ENCODE measurements at regions not wholly inside any gene's neighbourhood (a gene's known extent, or its start where the extent isn't known, plus 50 kb on each side); places are given as distances from the start of the nearest gene placed in this dataset.

GRCh38 chr7:131897790-131898165, 341.4 kb upstream of the PODXL start:
- DNase-seq (ENCODE audit: low read depth) = no peak

DNA sequence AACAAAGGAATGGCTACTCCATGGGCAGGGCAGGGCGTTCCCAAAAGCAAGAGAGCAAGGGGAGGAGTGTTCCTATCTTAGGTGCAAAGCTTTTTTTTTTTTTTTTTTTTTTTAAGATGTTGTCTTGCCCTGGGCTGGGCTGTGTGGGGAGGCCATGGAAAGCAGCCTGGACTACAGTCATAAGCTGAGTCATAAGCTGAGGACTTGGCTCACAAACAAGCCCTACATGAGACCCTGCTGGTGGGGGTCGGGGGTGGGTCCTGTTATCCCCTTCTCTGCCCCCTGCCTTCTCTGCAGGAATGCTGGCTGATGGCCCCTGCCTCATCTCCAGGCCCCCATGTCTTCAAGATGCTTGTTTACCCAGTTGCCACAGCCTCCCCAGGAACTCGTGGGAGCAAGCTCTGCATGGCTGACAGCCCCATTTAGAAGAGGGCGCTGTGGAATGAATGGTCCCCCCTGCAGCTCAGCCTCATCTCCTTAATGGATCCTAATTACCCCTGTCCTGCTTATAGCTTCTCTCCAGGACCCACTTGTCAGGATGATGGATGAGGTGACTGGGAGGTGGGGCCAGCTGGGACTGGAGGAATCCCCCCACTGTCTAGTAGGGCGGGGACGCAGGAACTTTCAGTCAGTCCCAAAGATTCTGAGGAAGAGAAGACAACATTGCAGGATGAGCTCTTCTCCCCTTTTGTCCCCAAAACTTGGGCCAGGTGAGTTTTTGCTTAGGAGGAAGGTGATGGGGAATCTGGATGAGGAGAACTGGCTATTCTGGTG, 340.8 kb upstream of the PODXL start:
- no peak for DNase-seq (ENCODE audit: low read depth)

- DNase-seq (ENCODE audit: low read depth) = no peak
Observed at GRCh38 chr7:131896165-131896863, 339.9 kb upstream of the PODXL start.

DNA sequence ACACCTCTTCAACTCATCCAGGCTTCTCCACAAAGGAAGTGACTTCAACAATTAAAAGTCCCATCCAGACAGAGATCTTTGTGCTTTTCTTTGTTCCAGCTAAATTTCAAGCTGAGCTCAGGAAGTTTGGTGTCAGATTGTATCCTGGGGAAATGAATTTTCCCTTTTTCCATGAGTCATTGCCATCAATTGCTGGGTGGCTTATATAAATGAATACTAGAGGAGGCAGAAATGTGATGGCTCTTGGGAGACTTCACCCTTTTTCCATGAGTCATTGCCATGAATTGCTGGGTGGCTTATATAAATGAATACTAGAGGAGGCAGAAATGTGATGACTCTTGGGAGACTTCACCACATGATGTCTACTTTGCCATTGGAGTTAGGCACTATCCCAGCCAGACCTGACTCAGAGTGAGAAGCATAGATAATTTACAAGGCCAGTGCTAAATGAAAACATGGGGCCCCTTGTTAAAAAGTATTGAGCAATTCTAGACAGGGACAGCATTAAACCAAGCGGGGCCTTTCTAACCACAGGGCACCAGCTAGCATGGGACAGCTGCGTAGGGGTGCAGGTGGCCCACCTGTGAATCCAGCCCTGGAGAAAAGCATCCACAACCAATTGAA, 339.2 kb upstream of the PODXL start:
- no peak for DNase-seq (ENCODE audit: low read depth)

- no peak for DNase-seq (ENCODE audit: low read depth)
Observed at GRCh38 chr7:131893631-131894340, 337.4 kb upstream of the PODXL start.

- DNase-seq (ENCODE audit: low read depth) = no peak
Observed at GRCh38 chr7:131890176-131890575, 333.7 kb upstream of the PODXL start.

DNA sequence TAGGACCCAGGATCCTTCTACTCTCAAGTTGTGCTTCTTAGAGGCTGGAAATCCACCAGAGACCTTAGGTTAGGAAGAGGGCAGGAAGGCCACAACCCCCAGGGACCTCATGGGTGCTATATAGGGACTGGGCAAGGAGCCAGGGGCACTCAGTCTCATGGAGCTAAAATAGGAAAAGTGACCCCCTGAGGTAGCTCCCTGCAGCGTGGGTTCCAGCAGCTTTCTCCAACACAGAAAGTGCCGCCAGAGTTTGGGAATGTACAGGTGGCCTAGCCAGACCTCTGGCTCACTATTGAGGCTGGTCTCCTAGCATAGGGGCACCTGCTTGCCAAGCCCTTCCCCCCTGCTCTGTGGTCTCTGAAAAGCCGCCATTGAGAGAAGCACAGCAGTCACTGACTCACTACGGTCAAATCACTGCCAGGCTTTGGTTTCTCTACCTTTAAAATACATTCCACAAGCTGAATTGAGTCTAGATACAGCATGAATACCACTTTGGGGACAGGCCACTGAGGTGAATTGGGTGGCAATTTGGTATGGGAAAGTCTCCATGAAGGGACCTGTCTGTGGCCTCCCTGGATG, 333.2 kb upstream of the PODXL start:
- no peak for DNase-seq (ENCODE audit: low read depth)

GRCh38 chr7:131883769-131884168, 327.3 kb upstream of the PODXL start:
- DNase-seq (ENCODE audit: low read depth) = no peak

- no peak for DNase-seq (ENCODE audit: low read depth)
Observed at GRCh38 chr7:131883196-131883595, 326.8 kb upstream of the PODXL start.

- DNase-seq (ENCODE audit: low read depth) = no peak
Observed at GRCh38 chr7:131882321-131882720, 325.9 kb upstream of the PODXL start.

GRCh38 chr7:131880078-131880477, 323.6 kb upstream of the PODXL start:
- DNase-seq (ENCODE audit: low read depth) = no peak

DNA sequence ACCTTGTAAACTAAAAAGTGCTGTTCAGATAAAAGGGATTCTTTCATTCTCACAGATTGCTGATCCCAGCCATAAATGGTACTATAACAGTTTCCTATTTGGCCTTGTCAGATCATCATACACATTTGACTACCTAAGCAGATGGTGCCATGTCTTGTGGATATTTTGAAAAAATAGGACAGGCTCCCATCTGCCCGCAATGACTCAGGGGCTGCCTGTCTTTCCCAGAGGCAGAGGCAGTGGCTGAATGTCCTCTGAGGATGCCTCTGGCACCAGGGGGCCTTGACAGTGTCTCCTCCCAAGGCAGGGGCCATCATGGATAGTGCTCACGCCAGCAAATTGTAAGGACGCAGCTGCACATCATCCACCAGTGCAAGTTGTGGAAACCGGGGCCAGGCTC, 323.0 kb upstream of the PODXL start:
- no peak for DNase-seq (ENCODE audit: low read depth)

- no peak for DNase-seq (ENCODE audit: low read depth)
Observed at GRCh38 chr7:131878777-131879176, 322.3 kb upstream of the PODXL start.

DNA sequence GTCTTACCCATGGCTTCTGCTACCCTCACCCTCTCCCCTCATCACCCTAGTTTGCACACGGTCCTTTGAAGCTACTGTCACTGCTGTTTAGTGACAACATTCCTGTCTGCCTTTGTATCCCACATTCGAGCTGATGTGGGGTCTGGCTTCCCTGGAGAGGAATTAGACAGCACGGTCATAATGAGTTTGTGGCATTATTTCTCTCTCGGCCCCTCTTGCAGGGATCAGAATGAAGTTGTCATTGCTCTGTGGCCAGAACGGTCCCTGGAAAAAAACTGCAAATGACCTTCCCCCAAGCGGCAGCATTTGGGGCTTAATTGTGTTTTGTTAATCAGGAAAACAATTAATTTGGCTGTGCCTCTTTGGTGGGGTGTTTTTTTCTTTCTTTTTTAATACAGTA, 317.2 kb upstream of the PODXL start:
- DNase-seq (ENCODE audit: low read depth) = no peak

DNA sequence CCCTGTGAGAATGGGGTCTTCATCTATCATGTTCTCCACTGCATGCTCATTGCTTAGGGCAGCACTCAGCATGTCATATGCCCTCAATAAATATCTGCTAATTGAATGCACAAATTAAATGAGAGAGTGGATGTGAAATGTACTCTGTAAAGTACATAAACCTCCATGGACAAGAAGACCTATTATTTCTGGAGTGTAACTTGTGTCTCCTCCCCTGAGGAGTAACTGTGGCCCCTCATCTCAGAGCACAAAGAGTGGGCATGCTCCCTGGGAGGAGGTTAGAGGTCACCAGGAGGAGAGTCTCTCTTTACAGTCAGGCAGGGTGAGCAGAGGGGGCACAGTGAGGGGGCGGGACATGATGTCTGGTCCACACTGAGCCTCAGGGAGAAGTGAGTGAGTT, 313.6 kb upstream of the PODXL start:
- no peak for DNase-seq (ENCODE audit: low read depth)

DNA sequence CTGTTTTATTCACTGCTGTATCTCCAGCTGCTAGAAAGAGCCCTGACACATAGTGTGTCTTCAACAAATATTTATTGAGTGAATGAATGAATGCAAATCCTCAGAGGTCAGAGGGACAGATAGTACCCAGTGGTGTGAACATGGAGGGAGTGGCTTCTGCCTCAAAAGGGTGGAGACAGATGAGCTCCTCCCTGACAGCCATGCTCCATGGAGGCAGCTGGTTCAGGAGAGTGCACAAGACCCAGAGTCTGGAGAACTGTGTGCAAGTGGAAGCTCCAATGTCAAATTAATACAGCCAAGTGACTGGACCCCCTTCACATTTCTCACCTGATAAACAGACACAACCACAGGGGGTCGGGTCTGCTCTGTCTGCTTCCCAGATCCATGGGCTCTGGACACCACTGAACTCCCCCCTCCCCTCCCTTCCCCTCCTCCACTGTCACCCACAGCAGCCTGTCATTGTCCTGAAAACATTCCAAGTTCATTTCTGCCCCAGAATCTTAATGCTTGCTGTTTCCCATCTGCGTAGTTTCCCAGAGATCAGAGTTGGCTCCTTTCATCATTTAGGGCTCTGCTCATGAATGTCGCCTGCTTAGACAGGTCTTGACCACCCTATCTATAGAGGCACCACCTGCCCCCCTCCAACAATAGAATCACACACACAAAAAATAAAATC, 312.9 kb upstream of the PODXL start:
- DNase-seq (ENCODE audit: low read depth) = no peak

- no peak for DNase-seq (ENCODE audit: low read depth)
Observed at GRCh38 chr7:131867461-131867860, 311.0 kb upstream of the PODXL start.

DNA sequence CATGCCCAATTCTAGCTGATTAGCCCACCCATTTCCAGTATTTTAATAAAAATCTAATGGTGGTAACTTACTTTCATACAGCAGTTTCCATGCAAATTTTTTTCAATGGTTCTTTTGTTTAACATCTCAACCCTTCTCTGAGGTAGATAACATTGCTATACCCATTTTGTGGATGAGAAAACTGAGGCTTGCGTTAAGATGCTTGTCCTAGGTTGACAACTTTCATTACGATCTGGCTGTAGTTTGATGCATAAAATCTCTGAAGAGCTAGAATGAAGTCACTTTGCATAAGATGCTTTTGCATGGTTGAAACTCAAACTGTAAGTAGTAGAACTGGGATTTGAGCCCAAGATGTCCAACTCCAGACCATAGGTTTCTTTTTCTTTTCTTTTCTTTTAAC, 309.5 kb upstream of the PODXL start:
- DNase-seq (ENCODE audit: low read depth) = no peak

DNA sequence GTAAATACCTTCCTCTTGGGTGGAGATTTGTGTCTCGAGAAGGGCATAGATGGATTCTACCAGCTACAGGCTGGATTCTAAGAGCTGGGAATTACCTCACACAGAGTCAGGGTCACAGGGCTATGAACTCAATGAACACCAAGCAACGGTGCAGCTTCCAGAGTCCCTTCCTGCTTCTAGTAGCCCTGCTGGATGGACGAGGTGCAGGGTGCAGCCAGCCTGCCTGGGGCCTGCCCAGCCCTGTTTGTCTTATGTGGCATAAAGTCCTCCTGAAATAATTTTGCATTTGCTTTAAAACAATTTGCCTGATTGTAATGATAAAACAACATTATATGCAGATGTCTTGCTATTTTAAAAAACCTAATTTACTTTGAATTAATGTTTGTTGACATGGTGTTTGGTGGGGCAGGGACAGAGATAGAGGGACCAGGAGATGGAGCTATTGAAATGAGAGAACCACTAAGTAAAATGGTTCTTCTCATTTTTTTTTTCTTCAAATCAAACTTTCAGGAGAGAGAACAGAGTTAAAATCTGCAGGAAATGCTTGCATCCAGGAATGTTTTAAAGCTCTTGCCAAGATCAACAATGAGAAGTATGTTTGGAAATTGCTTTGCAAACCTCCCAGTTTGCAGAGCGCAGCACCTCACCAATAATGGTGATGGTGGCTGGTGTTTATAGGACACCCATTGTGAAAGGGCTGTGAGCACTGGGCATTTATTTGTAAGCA, 305.4 kb upstream of the PODXL start:
- DNase-seq (ENCODE audit: low read depth) = no peak

DNA sequence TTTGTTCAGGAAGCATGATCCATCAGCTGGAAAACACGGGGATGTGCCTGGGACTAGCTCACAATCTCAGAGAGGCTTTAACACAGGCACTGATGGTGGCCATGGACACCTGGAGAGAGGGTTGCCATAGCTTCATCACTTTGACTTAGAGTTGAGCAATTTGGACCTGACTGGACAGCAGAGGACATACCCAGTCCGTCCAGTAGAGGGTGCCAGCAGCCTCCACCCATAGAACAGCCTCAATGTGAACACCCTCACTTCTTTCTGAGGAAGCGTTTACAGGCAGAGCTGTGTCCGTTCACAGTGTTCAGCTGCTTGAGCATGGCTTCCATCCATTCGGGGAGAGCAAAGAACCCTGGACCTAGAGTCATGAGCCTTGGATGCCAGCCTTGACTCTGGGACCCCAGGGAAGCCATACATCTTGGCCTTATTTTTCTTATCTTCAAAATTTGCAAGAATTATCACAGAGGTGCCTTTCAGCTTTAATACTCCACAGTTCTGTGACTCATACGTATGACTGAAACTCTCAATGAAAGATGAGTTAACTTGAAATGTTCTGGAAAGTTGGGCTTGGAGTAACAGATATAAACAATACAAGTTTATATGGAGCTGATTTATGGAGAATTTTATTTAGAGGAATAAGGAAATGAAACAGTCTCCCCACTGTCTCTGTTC, 302.9 kb upstream of the PODXL start:
- DNase-seq (ENCODE audit: low read depth) = peak; percentile 35

GRCh38 chr7:131858611-131859010, 302.2 kb upstream of the PODXL start:
- DNase-seq (ENCODE audit: low read depth) = no peak

All from activated T-cell treated with anti-CD3 and anti-CD28 coated beads for 48 hours (primary cell).